Activated naive CD4-positive, alpha-beta T cell treated with anti-CD3 and anti-CD28 coated beads, Interleukin-2, amount 10 ng/mL, durations not matched to agents 7 days and 5 days (primary cell): ENCODE measurements at regions not wholly inside any gene's neighbourhood (a gene's known extent, or its start where the extent isn't known, plus 50 kb on each side); places are given as distances from the start of the nearest gene placed in this dataset.
A peak's percentile ranks its signal among the peaks of the same experiment; 100 is the strongest.

Experiments used
- CTCF ChIA-PET: fragments of 350-600 bp; sonication (Branson Sonifier 250); formaldehyde crosslinking; loops from one replicate; lab custom pipeline; 2021; ENCODE audit warnings: antibody characterized with exemption; lab: Charles Lee
- DNase-seq: peaks from one replicate; pipeline ENCODE4 v3.0.0-alpha.2; 2020
- H3K27ac Mint-ChIP-seq: one replicate; pipeline ENCODE4 v1.8.0; 2021; ENCODE audit warnings: mild to moderate bottlenecking, moderate library complexity, mixed read lengths
- H3K27me3 Mint-ChIP-seq: one replicate; pipeline ENCODE4 v1.8.0; 2021; ENCODE audit warnings: mild to moderate bottlenecking, mixed read lengths
- H3K36me3 Mint-ChIP-seq: one replicate; pipeline ENCODE4 v1.8.0; 2021; ENCODE audit warnings: mixed read lengths
- H3K4me1 Mint-ChIP-seq: one replicate; pipeline ENCODE4 v1.8.0; 2021; ENCODE audit warnings: mixed read lengths
- H3K4me3 Mint-ChIP-seq: one replicate; pipeline ENCODE4 v1.8.0; 2021; ENCODE audit warnings: mild to moderate bottlenecking, moderate library complexity, mixed read lengths
- H3K9me3 Mint-ChIP-seq: one replicate; pipeline ENCODE4 v1.8.0; 2021; ENCODE audit warnings: mixed read lengths

DNA sequence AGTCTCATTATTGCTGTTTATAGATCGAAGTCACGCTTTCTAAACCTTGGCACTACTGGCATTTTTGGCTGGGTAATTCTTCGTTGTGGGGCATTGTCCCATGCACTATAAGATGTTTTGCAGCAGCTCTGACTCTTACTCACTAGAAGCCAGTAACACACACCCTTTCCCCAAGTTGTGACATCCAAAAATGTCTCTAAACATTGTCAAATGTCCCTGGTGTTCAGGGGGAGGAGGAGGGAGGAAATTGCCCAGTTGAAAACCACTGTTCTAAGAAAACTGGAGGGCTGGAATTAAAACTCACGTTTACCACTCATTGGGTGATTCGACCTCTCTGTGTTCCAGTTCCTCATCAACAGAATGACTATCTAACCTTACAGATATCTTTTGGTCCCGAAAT is 115.7 kb upstream of the KLF7 start:
- Mint-ChIP-seq H3K27me3 (no peaks in the 10 kb centered on the region), H3K9me3 (peaks cover 6% of the 10 kb centered on the region), H3K4me3 (no peak overlapping the region), H3K27ac (no peak overlapping the region), H3K4me1 (peaks cover 24% of the 10 kb centered on the region), H3K36me3 (peaks cover 1% of the 10 kb centered on the region)
- DNase-seq: no peak
- CTCF ChIA-PET: interaction anchor here (2.3 kb wide), 1 partner anchor 71 kb away, joined by 10 read pairs; no protein-coding TSS in a partner anchor

DNA sequence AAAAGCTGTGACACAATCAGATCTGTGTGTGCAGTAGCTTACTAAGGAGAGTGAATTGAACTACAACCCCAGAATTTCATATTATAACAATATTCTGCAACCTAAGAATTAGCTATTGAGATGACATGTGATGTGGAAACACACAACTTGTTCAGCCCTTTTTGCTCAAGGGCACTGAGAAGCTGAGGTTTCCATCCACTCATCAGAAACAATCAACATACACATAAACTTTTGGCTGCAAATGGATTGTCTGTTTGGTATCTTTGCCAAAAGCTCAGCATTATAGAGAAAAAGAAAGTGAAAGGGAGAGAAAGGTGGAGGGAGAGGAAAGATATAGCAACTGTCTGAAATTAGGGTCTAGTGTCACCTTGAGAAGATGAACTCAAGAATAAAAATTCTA is 117.2 kb upstream of the KLF7 start:
- Mint-ChIP-seq H3K4me1 (peaks cover 24% of the 10 kb centered on the region), H3K9me3 (peaks cover 6% of the 10 kb centered on the region), H3K27ac (peak overlapping the region; percentile 86), H3K4me3 (peak overlapping the region; percentile 54), H3K36me3 (peaks cover 1% of the 10 kb centered on the region), H3K27me3 (no peaks in the 10 kb centered on the region)
- no peak for DNase-seq
- CTCF ChIA-PET: interaction anchor here (1.0 to 2.3 kb wide), 7 partner anchors 43 to 237 kb away, joined by 3 to 10 read pairs (median 5); no protein-coding TSS in a partner anchor

DNA sequence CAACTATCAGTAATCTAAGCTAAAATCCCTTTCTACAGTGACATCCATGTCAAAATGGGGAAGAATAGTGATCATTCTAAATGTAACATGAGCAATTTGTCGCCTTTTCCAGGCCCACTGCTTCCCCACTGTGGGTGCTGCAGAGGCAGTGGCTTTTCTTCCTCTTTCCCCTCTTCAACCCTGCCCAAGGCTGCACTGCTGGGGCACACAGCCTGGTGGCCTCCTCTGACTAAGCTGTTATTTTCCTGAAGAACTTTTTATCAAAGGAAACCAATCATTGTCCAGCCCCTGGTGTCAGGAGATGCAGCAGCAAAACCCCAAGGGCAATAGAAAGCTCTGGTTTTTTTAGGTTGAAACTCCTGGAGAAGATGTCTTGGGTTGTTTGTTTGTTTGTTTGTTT is 117.6 kb upstream of the KLF7 start:
- peaks cover 1% of the 10 kb centered on the region for H3K36me3 Mint-ChIP-seq
- H3K9me3 Mint-ChIP-seq: peaks cover 6% of the 10 kb centered on the region
- H3K4me1 Mint-ChIP-seq: peaks cover 24% of the 10 kb centered on the region
- H3K27ac Mint-ChIP-seq: peak overlapping the region; percentile 86
- H3K27me3 Mint-ChIP-seq: no peaks in the 10 kb centered on the region
- CTCF ChIA-PET: interaction anchor here (1.0 to 2.3 kb wide), 8 partner anchors 38 to 237 kb away, joined by 3 to 10 read pairs (median 4); no protein-coding TSS in a partner anchor
- H3K4me3 Mint-ChIP-seq: peak overlapping the region; percentile 54
- DNase-seq: peak; percentile 24

DNA sequence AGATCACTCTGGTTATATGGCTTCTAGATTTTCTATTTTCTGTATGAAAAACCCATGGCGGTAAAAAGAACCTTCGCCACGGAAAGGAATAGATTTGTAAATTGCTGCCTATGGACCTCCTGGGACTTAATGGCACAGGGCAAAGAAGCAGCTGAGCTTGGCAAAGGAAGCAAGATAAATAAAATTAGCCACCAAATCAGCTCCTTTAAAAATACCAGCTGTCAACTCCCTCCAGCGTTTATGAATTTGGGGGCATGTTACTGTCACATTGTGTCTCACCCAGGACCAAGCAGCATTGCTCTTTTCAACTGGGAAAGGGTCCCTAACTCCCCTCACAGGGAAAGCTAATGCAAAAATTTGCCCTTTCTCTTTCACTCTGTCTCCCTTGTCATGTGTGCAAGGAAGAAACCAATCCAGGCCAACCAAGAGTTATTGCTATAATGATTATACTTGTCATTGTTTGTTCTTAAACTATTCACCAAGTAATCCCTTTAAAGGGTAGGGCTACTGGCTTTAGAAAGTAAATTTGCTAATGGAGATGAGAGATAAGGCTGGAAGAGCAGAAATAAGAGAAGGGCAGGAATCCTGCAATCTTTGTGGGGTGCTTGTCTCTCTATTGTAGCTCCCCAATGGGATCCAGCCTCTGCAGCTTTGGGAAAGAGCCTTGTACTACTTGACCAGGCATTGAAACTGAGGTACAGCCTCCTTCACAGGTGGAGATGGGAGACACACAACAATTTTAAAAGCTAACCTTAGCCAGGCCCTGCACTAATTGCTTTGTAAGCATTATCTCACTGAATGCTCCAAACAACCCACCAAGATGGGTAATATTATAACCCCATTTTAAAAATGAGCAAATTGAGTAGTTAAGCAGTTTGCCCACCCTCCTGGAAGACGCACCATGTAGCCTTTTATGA is 119.1 kb upstream of the KLF7 start:
- H3K9me3 Mint-ChIP-seq: peaks cover 6% of the 10 kb centered on the region
- H3K27me3 Mint-ChIP-seq: no peaks in the 10 kb centered on the region
- CTCF ChIA-PET: interaction anchor here (0.7 to 1.7 kb wide), 4 partner anchors 20 to 237 kb away, joined by 3 to 4 read pairs (median 3); no protein-coding TSS in a partner anchor
- no peak overlapping the region for H3K27ac Mint-ChIP-seq
- peaks cover 1% of the 10 kb centered on the region for H3K36me3 Mint-ChIP-seq
- H3K4me3 Mint-ChIP-seq: no peak overlapping the region
- peaks cover 24% of the 10 kb centered on the region for H3K4me1 Mint-ChIP-seq
- no peak for DNase-seq

DNA sequence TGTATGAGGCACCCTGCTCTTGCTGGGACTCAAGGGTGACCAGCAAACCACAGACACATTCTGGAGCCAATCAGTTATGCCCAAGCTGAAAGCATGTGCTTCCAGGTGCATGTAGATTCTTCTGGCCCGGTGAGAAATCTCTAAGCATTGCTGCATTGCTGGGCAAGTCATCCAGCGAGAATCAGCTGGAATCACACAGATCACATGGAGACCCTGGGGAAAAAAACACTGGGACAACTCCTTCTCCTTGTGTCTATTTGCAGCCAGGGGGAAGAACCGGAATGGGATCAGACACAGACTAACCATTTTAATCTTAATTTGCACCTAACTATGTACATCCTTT is 119.7 kb upstream of the KLF7 start:
- Mint-ChIP-seq H3K36me3 (peaks cover 1% of the 10 kb centered on the region), H3K4me3 (no peak overlapping the region), H3K9me3 (peaks cover 6% of the 10 kb centered on the region), H3K4me1 (peaks cover 24% of the 10 kb centered on the region), H3K27me3 (no peaks in the 10 kb centered on the region), H3K27ac (no peak overlapping the region)
- no peak for DNase-seq
- CTCF ChIA-PET: interaction anchor here (1.0 to 1.2 kb wide), 2 partner anchors 67 to 237 kb away, joined by 3 to 4 read pairs; no protein-coding TSS in a partner anchor

DNA sequence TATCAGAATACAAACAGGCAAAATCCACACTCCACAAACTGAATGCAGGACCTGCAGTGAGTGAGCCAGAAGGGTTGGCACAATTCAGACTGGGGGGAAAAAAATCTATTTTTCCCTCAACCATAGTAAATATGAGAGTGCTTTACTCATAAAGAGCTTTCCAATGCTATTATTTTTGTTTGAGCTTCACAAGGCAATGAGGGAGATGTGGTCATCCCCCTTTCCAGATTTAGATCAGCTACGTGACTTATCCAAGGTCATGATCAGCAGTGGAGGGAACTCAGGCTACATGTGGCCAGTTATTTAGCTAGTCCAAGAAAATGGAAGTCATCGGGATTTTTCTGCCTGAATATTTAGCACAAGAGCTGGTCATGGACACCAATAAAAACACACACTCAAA is 120.4 kb upstream of the KLF7 start:
- H3K27me3 Mint-ChIP-seq: no peaks in the 10 kb centered on the region
- peaks cover 24% of the 10 kb centered on the region for H3K4me1 Mint-ChIP-seq
- H3K9me3 Mint-ChIP-seq: peaks cover 6% of the 10 kb centered on the region
- DNase-seq: no peak
- CTCF ChIA-PET: interaction anchor here (1.0 to 1.2 kb wide), 2 partner anchors 67 to 238 kb away, joined by 3 to 4 read pairs; no protein-coding TSS in a partner anchor
- H3K27ac Mint-ChIP-seq: no peak overlapping the region
- no peak overlapping the region for H3K4me3 Mint-ChIP-seq
- peaks cover 1% of the 10 kb centered on the region for H3K36me3 Mint-ChIP-seq

DNA sequence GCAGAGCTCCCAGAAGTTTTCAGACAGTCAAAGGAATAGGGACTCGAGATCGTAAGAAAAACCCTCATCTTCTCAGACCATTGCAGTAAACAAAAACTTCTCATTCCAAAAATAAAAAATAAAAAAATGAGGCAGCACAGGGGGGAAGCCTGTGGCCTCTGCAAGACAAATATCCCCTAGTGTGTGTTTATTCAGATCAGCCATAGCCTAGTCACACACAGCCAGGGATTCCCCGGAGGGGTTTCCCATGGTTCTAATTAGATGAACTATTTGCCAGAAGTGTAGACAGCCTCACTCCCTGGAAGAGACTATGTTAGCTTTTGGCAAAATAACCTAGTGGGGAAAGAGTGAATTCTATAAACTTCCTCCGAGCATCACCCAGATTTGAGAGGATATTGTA is 122.9 kb upstream of the KLF7 start:
- Mint-ChIP-seq H3K4me1 (peaks cover 9% of the 10 kb centered on the region), H3K27ac (no peak overlapping the region)
- CTCF ChIA-PET: no interaction called here

DNA sequence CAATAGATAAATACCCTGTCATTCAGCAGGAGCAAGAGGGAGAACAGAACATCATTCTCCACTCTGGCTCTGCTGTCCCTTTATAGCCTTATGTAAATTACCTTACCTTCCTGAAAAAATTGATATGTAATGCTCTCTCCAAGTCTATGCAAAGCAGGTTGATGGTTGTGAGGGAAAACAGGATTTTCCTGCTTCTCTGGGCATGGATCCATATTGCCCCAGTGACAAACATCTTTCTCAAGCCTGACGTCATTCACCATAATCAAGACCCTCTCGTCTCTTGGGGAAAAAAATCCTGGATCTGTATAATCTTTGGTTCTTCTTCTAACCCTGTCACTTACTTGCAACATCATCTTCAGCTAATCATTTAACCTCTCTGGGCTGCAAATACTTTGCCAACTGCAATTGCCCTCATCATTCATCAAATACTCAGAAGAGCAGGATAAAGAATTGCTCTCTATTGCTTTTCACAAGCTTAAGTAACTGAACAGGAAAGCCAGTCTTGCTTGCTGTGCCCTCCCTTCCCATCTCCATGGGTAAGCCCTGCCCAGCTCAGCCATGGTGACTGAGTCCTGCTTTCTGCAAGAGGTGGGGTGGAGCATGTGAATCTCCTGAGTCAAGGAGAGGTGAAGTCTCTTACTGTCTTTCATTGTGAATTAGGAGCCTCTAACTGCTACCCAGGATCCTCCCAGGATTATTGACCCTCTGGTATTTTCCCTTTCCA is 123.7 kb upstream of the KLF7 start:
- no peaks in the 10 kb centered on the region for H3K27me3 Mint-ChIP-seq
- CTCF ChIA-PET: no interaction called here
- no peak for DNase-seq
- peaks cover 7% of the 10 kb centered on the region for H3K4me1 Mint-ChIP-seq
- no peaks in the 10 kb centered on the region for H3K9me3 Mint-ChIP-seq
- no peak overlapping the region for H3K27ac Mint-ChIP-seq
- no peak overlapping the region for H3K4me3 Mint-ChIP-seq
- no peaks in the 10 kb centered on the region for H3K36me3 Mint-ChIP-seq

More for the DNA sequence above, 122.9 kb upstream of the KLF7 start:
- H3K4me3 Mint-ChIP-seq: no peak overlapping the region
- H3K9me3 Mint-ChIP-seq: no peaks in the 10 kb centered on the region
- no peaks in the 10 kb centered on the region for H3K36me3 Mint-ChIP-seq
- H3K27me3 Mint-ChIP-seq: no peaks in the 10 kb centered on the region
- DNase-seq: no peak

DNA sequence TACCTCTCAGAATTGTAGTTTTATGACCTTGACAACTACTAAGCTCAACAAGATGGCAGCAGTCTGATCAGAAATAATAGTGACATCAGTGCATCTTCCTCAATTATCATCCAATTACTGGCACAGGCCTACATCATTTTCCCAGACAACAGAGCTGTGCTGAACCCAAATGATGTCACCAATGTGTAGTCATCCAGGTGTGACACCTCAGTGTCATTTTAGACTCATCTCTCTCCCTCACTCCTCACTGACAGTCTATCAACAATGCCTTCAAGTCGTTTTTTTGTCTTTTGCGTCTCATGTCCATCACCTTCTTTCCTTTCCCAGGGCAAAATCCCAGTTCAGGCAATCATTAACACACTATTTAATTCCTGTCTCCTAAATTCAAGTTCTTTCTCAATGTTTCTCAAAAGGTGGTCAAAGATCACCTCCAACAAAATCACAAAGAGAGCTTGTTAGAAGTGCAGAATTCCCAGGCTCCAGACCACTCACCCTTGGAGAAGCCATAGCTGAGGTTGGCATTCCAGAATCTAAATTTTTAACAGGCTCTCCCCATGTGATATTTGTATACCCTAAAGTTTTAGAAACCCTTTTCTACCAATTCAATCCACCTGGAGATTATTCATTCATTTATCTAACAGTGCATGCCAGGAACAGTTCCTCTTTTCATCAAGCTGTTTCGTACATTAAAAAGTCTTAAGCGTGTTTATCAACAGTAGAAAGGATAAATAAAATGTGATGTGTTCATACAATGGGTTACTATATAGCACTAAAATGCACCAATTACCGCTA is 125.3 kb upstream of the KLF7 start:
- Mint-ChIP-seq H3K4me3 (no peak overlapping the region), H3K27me3 (no peaks in the 10 kb centered on the region), H3K36me3 (no peaks in the 10 kb centered on the region), H3K4me1 (no peaks in the 10 kb centered on the region), H3K27ac (no peak overlapping the region), H3K9me3 (peaks cover 4% of the 10 kb centered on the region)
- CTCF ChIA-PET: interaction anchor here (1.1 kb wide), 1 partner anchor 28 kb away, joined by 4 read pairs; no protein-coding TSS in a partner anchor
- no peak for DNase-seq

DNA sequence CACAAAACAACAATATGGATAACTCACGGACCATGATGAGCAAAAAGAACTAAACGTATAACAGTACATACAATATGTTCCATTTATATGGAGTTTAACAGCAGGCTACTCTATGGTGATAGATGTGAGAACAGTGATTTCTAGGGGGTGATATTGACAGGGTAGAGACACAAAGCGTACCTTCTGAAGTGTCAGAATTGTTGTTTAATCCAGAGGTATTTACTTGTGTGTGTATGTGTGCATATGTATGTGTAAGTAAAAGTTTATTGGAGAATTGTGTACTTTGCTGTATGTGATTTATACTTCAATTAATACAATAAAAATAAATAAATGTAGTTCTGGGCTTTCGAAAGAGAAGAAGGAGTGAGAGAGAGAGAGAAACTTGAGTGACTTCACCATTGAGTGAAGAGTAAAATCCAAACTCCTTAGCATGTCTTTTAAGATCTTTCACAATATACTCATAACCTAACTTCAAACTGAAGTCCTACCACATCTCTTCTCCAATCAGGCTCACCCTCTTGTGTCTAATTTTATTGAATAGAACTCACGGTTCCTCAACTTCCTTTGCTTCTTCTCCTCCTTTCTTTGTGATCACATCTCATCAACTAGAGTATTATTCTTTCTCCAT is 126.0 kb upstream of the KLF7 start:
- peaks cover 4% of the 10 kb centered on the region for H3K9me3 Mint-ChIP-seq
- DNase-seq: no peak
- H3K27me3 Mint-ChIP-seq: no peaks in the 10 kb centered on the region
- H3K4me1 Mint-ChIP-seq: no peaks in the 10 kb centered on the region
- no peak overlapping the region for H3K4me3 Mint-ChIP-seq
- no peak overlapping the region for H3K27ac Mint-ChIP-seq
- H3K36me3 Mint-ChIP-seq: no peaks in the 10 kb centered on the region
- CTCF ChIA-PET: interaction anchor here (1.1 kb wide), 1 partner anchor 28 kb away, joined by 4 read pairs; no protein-coding TSS in a partner anchor

DNA sequence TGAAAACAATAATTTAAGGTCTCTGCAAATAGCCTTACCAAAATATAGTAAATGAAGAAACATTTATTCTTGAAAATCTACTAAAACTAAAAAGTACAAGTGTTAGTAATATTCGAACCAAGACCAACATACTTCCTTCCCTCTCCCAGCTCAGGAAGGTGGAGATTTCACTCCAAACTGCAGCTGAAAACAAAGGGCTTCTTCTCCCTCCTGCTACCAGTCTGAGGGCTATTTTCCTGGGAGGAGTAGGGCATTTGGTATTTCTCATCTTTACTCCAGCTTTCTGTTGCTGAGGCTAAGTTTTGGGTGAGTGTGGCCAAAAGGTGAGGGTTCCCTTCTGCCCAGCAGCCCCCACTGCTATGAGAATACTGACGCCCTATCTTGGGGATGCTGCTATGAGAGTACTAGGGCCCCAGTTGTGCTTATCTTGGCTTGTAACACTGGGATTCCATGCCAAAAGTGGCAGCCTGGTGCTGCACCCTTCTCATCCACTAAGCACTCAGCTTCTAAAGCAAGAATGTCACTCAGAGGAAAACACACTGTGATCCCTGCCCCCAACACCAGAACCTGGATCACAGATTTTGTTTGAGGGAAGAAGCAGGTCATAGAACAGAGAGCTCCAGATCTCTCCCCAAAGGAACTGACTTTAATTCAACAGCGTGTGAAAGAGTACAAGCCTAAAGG is 130.7 kb upstream of the KLF7 start:
- H3K4me1 Mint-ChIP-seq: no peaks in the 10 kb centered on the region
- H3K27ac Mint-ChIP-seq: no peak overlapping the region
- DNase-seq: no peak
- CTCF ChIA-PET: no interaction called here
- H3K9me3 Mint-ChIP-seq: peaks cover 4% of the 10 kb centered on the region
- no peaks in the 10 kb centered on the region for H3K36me3 Mint-ChIP-seq
- H3K4me3 Mint-ChIP-seq: no peak overlapping the region
- no peaks in the 10 kb centered on the region for H3K27me3 Mint-ChIP-seq

DNA sequence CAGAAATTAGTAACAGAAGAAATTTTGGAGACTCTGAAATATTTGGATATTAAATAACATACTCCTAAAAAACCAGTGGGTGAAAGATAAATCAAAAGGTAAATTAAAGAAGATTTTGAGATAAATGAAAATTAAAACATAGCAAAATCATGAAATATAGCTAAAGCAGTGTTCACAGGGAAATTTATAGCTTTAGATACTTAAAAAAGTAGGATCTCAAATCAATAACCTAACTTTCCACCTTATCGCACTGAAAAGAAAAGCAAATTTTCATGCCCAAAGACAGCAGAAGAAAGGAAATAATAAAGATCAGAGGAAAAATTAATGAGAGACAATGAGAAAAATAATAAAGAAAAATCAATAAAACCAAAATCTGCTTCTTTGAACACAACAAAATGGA is 135.1 kb upstream of the KLF7 start:
- no peak for DNase-seq
- H3K4me3 Mint-ChIP-seq: no peak overlapping the region
- H3K27ac Mint-ChIP-seq: no peak overlapping the region
- peaks cover 3% of the 10 kb centered on the region for H3K27me3 Mint-ChIP-seq
- CTCF ChIA-PET: interaction anchor here (0.8 kb wide), 1 partner anchor 52 kb away, joined by 3 read pairs; no protein-coding TSS in a partner anchor
- no peaks in the 10 kb centered on the region for H3K9me3 Mint-ChIP-seq
- no peaks in the 10 kb centered on the region for H3K36me3 Mint-ChIP-seq
- no peaks in the 10 kb centered on the region for H3K4me1 Mint-ChIP-seq

DNA sequence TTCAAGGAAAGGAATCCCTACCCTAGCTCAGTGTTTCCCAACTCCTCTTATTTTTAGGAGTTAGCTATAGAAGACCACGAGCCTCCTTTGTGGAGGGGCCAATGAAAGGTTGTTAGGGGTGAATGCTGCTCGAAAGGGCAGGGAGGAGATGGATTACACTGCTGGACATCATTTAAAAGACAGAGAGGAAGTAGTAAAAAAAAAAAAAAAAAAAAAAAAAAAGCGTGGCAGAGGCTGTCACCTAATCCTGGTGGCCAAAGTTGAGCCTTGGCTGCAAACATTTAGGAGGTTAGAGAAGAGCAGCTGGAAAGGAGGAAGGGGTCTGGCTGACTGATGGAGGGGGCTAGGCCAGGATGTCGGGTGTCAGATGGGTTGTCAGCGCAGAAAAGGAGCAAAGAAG is 139.0 kb upstream of the KLF7 start:
- Mint-ChIP-seq H3K27me3 (peaks cover 3% of the 10 kb centered on the region), H3K27ac (no peak overlapping the region), H3K4me1 (peaks cover 13% of the 10 kb centered on the region), H3K9me3 (no peaks in the 10 kb centered on the region), H3K4me3 (no peak overlapping the region), H3K36me3 (no peaks in the 10 kb centered on the region)
- DNase-seq: no peak
- CTCF ChIA-PET: no interaction called here
